OCI-LY3 (cell line): ENCODE measurements at regions not wholly inside any gene's neighbourhood (a gene's known extent, or its start where the extent isn't known, plus 50 kb on each side); places are given as distances from the start of the nearest gene placed in this dataset.

ENCODE experiments used
- CTCF ChIP-seq: fragments of 200-600, 300-600 bp; sonication (generic); IDR thresholded peaks from 2 replicates; pipeline ENCODE4 v1.5.1; 2014; ENCODE audit warnings: antibody characterized with exemption, low read length, low read depth
- EZH2phosphoT487 ChIP-seq: fragments of 200-600 bp; shearing (Covaris generic); IDR thresholded peaks from 2 replicates; pipeline ENCODE4 v1.6.1; 2018; ENCODE audit warnings: antibody characterized with exemption, mixed run types, low read depth

GRCh38 chr4:156414406-156414805, 460.7 kb upstream of the CTSO start:
- no peak for TF ChIP-seq CTCF
- no peak for TF ChIP-seq EZH2phosphoT487
